NCI-H1436 treated with DMSO at 0.1 percent for 48 hours (cell line): ENCODE measurements at regions not wholly inside any gene's neighbourhood (a gene's known extent, or its start where the extent isn't known, plus 50 kb on each side); places are given as distances from the start of the nearest gene placed in this dataset.

ENCODE experiments used
- DNase-seq: peaks from one replicate; lab custom pipeline; 2025; lab: John Stamatoyannopoulos, UW

DNA sequence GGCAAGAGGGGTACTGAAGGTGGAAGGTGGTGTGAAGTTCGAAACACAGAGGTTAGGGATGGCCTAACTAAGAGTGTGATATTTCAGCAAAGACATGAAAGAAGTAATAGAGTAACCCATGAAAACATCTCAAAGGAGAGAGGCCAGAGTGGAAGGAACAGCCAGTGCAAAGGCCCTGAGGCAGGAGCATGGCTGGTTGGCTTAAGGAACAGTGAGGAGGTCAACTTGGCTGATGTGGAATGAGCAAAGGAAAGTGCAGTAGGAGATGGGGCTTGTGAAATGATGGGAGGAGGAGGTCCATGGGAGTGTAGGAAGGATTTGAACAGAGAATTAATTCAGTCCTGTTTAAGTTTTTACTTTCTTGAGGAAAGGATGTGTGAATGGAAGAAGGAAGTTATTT, 178.3 kb upstream of the ZNF608 start:
- DNase-seq, result no peak

DNA sequence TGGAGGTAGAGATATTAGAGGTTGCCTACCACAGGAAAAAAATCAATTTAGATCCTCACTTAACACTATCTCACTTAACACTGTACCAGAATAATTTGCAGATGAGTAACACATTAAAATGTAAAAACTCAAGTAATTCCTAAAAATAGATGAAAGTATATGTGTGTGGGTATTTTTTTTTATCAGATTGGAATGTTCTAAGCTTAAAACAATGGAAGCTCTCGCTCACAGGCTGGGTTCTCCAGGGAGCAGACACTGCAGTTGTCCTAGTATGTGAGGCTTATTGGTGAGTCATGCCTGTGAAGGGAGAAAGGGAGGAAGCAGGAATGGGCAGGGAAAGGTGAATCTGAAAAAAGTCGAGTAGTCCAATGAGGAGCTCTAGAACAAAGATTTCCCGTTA, 181.3 kb upstream of the ZNF608 start:
- no peak for DNase-seq

- DNase-seq, result no peak
Measured at GRCh38 chr5:124929000-124929399, 182.6 kb upstream of the ZNF608 start.

DNA sequence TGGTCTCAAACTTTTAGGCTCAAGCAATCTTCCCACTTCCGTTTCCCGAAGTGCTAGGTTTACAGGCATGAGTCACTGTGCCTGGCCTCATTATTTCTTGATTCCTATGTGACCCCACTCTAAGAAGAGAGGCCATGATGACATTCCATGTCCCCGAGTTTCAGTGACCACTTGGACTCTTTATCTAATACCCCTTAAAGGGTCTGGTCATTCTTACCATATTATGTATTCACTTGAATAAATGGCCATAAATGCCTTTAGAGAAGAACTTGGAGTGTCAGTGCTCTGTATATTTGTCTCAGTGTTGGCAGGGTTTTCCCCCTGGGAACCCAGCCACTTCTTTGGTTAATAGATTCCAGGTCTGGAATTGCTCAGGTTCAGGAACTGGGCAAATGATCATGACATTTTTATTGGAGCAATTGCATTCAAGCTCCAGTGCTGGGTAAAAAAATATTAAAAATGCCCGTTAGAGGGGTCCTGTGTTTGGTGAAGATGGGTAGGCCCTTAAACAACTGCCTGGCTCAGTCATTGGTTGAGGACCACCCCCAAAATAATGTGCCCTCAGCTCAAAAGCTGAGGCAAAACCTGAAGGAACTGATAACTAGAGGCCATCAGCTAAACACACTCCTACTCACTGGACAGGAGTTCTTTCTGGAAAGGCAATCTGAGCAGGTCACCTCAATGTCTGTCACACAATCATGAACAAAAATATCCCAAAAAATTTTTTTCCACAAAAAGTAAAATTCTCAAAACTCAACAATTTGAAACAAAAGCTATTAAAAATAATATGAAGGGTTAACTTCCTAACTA, 186.6 kb upstream of the ZNF608 start:
- no peak for DNase-seq

DNA sequence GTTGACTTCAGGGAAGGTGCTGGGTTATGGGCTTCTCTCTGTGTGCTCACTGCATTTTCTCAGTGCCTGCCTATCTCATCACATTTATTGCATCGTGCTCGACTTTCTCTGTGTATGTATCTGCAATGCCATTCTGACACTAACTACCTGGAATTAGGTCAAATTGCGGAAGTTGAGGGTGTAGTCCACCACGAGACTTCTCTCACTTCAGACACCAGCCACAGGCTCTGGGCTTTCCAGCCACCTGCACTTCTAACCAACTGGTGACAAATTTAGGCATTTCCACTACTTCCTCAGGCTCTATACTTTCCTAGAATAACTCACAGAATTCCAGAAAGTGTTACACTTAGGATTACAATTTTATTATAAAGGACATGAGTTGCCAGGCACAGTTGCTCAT, 188.6 kb upstream of the ZNF608 start:
- DNase-seq, result no peak

GRCh38 chr5:124936626-124936933, 190.1 kb upstream of the ZNF608 start:
- DNase-seq, result no peak

- DNase-seq, result no peak
Measured at GRCh38 chr5:124941051-124942049, 194.9 kb upstream of the ZNF608 start.

- no peak for DNase-seq
Measured at GRCh38 chr5:124948062-124948753, 201.8 kb upstream of the ZNF608 start.

- no peak for DNase-seq
Measured at GRCh38 chr5:124948754-124949275, 202.4 kb upstream of the ZNF608 start.

DNA sequence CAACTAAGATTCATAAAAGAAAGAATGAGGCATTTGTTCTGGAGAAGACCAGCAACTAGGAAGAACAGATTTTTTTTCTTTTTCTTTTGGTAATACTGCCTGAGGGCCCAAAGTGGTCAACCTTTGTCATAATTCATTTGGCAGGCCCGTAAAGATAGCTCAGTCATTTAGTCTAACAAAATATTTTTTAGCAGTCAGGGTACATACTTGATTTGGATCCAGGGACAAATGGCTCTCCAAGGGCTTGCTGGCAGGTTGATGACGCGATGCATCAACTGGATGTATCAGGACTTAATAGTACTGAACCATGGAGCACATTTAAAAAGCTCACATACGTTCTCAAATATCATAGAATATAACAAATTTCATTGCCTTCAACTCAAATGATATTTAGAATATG, 203.4 kb upstream of the ZNF608 start:
- DNase-seq, result no peak

DNA sequence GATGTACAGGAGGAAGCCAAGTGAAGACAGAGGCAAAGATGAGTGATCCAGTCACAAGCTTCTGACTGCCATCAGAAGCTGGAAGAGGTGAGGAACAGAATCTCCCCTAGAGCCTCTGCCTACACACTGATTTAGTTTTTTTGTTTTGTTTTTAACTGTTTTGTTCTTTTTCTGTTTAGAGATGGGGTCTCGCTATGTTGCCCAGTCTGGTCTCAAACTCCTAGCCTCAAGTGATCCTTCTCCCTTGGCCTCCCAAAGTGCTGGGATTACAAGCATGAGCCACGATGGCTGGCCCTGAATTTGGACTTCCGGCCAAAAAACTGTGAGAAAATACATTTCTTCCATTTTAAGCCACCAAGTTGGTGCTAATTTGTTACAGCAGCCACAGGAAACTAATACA, 204.7 kb upstream of the ZNF608 start:
- no peak for DNase-seq

DNA sequence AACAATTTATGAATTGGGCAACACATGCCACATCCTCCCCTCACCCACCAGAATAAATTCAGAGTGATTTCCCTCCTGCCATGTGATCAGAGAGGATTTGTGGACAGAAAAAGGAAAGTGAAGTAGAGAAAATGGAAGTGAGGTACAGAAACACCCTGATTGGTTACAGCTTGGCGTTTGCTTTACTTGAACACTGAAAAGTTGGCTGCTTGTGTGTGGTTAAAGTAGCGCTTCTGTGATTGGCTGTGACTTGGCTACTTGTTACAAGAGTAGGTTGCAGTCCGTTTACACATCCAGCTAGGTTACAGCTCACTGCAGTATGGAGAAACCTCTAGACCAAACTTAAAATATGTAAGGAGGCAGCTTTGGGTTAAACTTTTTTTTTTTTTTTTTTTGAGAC, 205.2 kb upstream of the ZNF608 start:
- no peak for DNase-seq

DNA sequence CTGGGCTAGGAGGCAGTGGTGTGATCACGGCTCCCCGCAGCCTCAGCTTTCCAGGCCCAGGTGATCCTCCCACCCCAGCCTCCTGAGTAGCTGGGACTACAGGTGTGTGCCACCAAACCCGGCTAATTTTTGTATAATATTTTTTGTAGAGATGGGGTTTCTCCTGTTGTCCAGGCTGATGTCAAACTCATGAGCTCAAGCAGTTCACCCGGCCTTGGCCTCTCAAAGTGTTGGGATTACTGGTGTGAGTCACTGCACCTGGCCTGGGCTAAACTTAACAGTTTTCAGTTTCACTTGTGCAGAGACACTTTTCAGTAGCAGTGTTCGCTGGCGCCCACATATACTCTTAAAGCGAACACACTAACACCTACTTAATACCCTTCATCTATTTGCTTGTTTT, 205.6 kb upstream of the ZNF608 start:
- no peak for DNase-seq

DNA sequence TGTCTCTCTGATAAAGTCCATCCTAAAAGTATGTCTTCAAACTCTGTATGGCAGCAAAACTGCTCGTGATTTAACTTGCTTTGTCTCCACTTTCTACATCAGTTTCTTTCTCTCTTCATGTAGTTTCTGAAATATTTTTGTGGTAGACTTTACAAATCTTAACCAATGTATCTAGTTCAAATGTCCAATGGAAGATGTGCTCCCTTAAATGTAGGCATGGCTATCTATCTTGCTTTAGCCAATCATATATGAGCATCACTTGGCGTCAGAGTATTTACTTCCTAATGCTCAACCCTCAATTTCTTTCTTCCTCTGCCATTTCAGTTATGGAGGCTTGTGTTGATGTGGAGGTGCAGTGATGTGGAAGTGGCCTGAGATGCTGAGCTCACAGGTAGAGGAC, 206.1 kb upstream of the ZNF608 start:
- no peak for DNase-seq

DNA sequence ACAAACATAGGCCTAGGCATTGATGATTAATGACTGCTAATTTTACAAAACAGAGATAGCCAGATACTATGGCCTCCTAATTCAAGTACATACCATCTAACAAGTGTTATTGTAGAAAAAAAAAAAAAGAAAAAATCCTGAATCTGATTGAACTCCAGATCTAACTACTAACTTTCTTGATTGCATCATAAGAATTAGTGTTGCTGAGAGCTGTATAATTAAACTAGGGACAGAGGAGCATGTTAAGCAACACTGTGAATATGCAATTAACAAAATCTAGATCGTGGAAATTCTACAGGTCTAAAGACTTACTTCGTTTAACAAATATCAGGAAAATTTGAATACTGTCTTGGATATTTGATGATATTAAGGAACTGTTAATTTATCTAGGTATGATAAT, 208.3 kb upstream of the ZNF608 start:
- no peak for DNase-seq

- no peak for DNase-seq
Measured at GRCh38 chr5:124956471-124957029, 210.1 kb upstream of the ZNF608 start.

DNA sequence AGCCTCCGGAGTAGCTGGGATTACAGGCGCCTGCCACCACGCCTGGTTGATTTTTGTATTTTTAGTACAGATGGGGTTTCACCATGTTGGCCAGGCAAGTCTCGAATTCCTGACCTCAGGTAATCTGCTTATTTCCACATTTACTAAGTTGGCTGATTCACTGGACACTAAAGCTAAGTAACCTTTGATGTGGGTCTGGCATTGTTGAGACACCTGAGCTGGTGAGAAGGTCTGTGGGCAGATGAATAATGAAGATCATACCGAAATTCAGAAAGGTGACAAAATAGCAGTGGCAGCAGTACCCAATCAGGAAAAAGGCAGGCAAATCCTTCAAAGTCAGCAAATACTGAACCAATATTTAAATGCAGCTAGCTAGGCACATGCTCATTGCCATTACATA, 210.6 kb upstream of the ZNF608 start:
- no peak for DNase-seq

DNA sequence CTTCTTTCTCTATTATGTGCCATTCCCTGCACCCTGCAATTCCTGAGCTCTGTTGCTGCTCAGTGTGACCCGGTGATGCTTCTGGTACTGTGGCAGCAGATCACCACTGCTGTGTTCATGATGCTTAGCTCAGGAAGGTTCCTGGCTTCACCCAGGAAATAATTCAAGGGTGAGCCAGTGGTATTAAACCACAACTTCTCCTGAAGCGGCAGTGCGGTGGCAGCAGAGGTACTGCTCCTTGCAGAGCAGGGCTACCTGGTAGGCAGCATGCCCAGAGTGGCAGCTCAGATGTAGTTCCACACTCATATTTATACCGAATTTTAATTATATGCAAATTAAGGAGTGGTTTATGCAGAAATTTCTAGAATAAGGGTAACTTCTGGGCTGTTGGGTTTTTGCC, 213.8 kb upstream of the ZNF608 start:
- no peak for DNase-seq

DNA sequence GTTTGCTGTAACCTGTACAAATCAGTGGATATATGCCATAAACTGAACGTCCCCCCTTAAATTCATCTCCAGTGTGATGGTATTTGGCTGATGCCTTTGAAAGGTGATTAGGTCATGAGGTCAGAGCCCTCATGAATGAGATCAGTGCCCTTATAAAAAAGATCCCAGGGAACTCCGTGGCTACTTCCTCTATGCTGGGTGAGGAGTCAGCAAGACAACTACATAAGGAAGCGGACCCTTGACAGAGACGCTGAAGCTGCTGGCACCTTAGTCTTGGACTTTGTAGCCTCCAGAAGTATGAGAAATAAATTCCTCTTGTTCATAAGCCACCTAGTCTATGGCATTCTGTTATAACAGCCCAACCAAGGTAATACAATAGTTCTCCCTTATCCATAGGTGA, 215.1 kb upstream of the ZNF608 start:
- DNase-seq, result no peak

GRCh38 chr5:124962111-124962510, 215.7 kb upstream of the ZNF608 start:
- no peak for DNase-seq

GRCh38 chr5:124962735-124963134, 216.3 kb upstream of the ZNF608 start:
- DNase-seq, result no peak
